WTC11 (cell line): ENCODE measurements at regions not wholly inside any gene's neighbourhood (a gene's known extent, or its start where the extent isn't known, plus 50 kb on each side); places are given as distances from the start of the nearest gene placed in this dataset.

Experiments
- ATAC-seq: fragments of 200-7000 bp; cut with Tn5 transposase; 2 replicates; pipeline ENCODE4 v1.10.0; 2021; ENCODE audit warnings: mild to moderate bottlenecking, moderate library complexity
- CTCF ChIA-PET: fragments of 300-600 bp; sonication (Branson Sonifier 250); formaldehyde crosslinking; loops from one replicate; lab custom pipeline; 2021; ENCODE audit warnings: antibody characterized with exemption; lab: Charles Lee
- POLR2A ChIA-PET: fragments of 350-600 bp; sonication (Branson Sonifier 250); formaldehyde crosslinking; loops from one replicate; lab custom pipeline; 2021; ENCODE audit warnings: antibody characterized with exemption; lab: Charles Lee
- DNase-seq: peaks from one replicate; pipeline ENCODE4 v3.0.0; 2021; ENCODE audit warnings: low spot score
- H3K27ac Mint-ChIP-seq: 2 replicates; pipeline ENCODE4 v1.8.0; 2021; ENCODE audit warnings: mixed read lengths
- H3K27me3 Mint-ChIP-seq: 2 replicates; pipeline ENCODE4 v1.8.0; 2021; ENCODE audit warnings: low read depth, mild to moderate bottlenecking, moderate library complexity, mixed read lengths
- H3K36me3 Mint-ChIP-seq: 2 replicates; pipeline ENCODE4 v1.8.0; 2021; ENCODE audit warnings: mixed read lengths
- H3K4me1 Mint-ChIP-seq: 2 replicates; pipeline ENCODE4 v1.8.0; 2022; ENCODE audit warnings: mixed read lengths
- H3K4me3 Mint-ChIP-seq: 2 replicates; pipeline ENCODE4 v1.8.0; 2021; ENCODE audit warnings: mild to moderate bottlenecking, moderate library complexity, mixed read lengths
- H3K9me3 Mint-ChIP-seq: 2 replicates; pipeline ENCODE4 v1.8.0; 2021; ENCODE audit warnings: mixed read lengths
- ATF2 ChIP-seq: sonication (generic); formaldehyde crosslinking; IDR thresholded peaks from 2 replicates; pipeline ENCODE4 v1.8.1; 2022; ENCODE audit warnings: low read depth, missing genetic modification reagents, borderline replicate concordance
- CBFB ChIP-seq: sonication (generic); formaldehyde crosslinking; IDR thresholded peaks from 2 replicates; pipeline ENCODE4 v1.8.1; 2022; ENCODE audit warnings: mild to moderate bottlenecking, low read depth, missing genetic modification reagents
- E2F1 ChIP-seq: sonication (generic); formaldehyde crosslinking; IDR thresholded peaks from 2 replicates; pipeline ENCODE4 v1.8.0; 2022; ENCODE audit warnings: mild to moderate bottlenecking, missing genetic modification reagents
- E2F5 ChIP-seq: sonication (generic); formaldehyde crosslinking; IDR thresholded peaks from 2 replicates; pipeline ENCODE4 v1.8.1; 2022; ENCODE audit warnings: mild to moderate bottlenecking, moderate library complexity, missing genetic modification reagents
- GRHL2 ChIP-seq: fragments of 250-450 bp; sonication (Bioruptor Pico); IDR thresholded peaks from 2 replicates; pipeline ENCODE4 v1.8.0; 2022; ENCODE audit warnings: mild to moderate bottlenecking, moderate library complexity; ENCODE audit not compliant: insufficient replicate concordance, severe bottlenecking
- HMGXB4 ChIP-seq: sonication (generic); formaldehyde crosslinking; IDR thresholded peaks from 2 replicates; pipeline ENCODE4 v1.8.1; 2023; ENCODE audit warnings: mild to moderate bottlenecking, moderate library complexity, missing genetic modification reagents
- NR1H2 ChIP-seq: sonication (generic); formaldehyde crosslinking; IDR thresholded peaks from 2 replicates; pipeline ENCODE4 v1.9.0; 2021; ENCODE audit warnings: mild to moderate bottlenecking, moderate library complexity, missing genetic modification reagents
- PREB ChIP-seq: sonication (generic); formaldehyde crosslinking; IDR thresholded peaks from 2 replicates; pipeline ENCODE4 v1.8.1; 2022; ENCODE audit warnings: mild to moderate bottlenecking, missing genetic modification reagents, moderate library complexity, borderline replicate concordance
- RELA ChIP-seq: sonication (generic); formaldehyde crosslinking; IDR thresholded peaks from 2 replicates; pipeline ENCODE4 v1.8.1; 2022; ENCODE audit warnings: missing genetic modification reagents, mild to moderate bottlenecking, borderline replicate concordance
- RORB ChIP-seq: fragments of 250-450 bp; sonication (Bioruptor Pico); IDR thresholded peaks from 2 replicates; pipeline ENCODE4 v1.9.0; 2021; ENCODE audit warnings: mild to moderate bottlenecking
- TEAD4 ChIP-seq: sonication (generic); formaldehyde crosslinking; IDR thresholded peaks from 2 replicates; pipeline ENCODE4 v1.8.0; 2022; ENCODE audit warnings: mild to moderate bottlenecking, missing genetic modification reagents
- ZBTB43 ChIP-seq: sonication (generic); formaldehyde crosslinking; IDR thresholded peaks from 2 replicates; pipeline ENCODE4 v1.8.1; 2023; ENCODE audit warnings: mild to moderate bottlenecking, missing genetic modification reagents
- ZNF219 ChIP-seq: sonication (generic); formaldehyde crosslinking; IDR thresholded peaks from 2 replicates; pipeline ENCODE4 v1.8.0; 2023; ENCODE audit warnings: missing genetic modification reagents, mild to moderate bottlenecking, borderline replicate concordance
- ZNF671 ChIP-seq: fragments of 250-450 bp; sonication (Bioruptor Pico); IDR thresholded peaks from 2 replicates; pipeline ENCODE4 v1.8.0; 2021; ENCODE audit warnings: mild to moderate bottlenecking

GRCh38 chr9:85397005-85397404, 344.7 kb downstream of the AGTPBP1 start (continued):
- TF ChIP-seq ZNF671 (CRISPR knock-in tag), result no peak
- no peak for TF ChIP-seq GRHL2
- no peak for TF ChIP-seq E2F1 (CRISPR knock-in tag)
- no peak for TF ChIP-seq NR1H2 (CRISPR knock-in tag)
- no peak for TF ChIP-seq HMGXB4
- no peak for TF ChIP-seq TEAD4 (CRISPR knock-in tag)

GRCh38 chr9:85392260-85392659, 349.5 kb downstream of the AGTPBP1 start:
- TF ChIP-seq RELA (CRISPR knock-in tag), result no peak
- Mint-ChIP-seq H3K27ac (no peak overlapping the region), H3K27me3 (no peaks in the 10 kb centered on the region; the same call in 1 of the 2 replicates), H3K4me3 (no peak overlapping the region), H3K4me1 (peaks cover 20% of the 10 kb centered on the region), H3K36me3 (no peaks in the 10 kb centered on the region), H3K9me3 (peaks cover 14% of the 10 kb centered on the region)
- ChIA-PET POLR2A (no interaction called here), CTCF (interaction anchor here (2.1 kb wide), 1 partner anchor 33 kb away, joined by 8 read pairs; no protein-coding TSS in a partner anchor)
- no peak for DNase-seq
- ATAC-seq, result no peak

GRCh38 chr9:85377731-85378289, 363.9 kb downstream of the AGTPBP1 start:
- Mint-ChIP-seq H3K27me3 (no peaks in the 10 kb centered on the region), H3K36me3 (no peaks in the 10 kb centered on the region), H3K4me3 (no peak overlapping the region), H3K9me3 (no peaks in the 10 kb centered on the region), H3K27ac (no peak overlapping the region), H3K4me1 (no peaks in the 10 kb centered on the region)
- ATAC-seq (no peak), DNase-seq (no peak)
- CTCF ChIA-PET, result no interaction called here
- no peak for TF ChIP-seq ZNF671 (CRISPR knock-in tag)
- no peak for TF ChIP-seq PREB (CRISPR knock-in tag)
- POLR2A ChIA-PET, result no interaction called here

GRCh38 chr9:85368781-85369180, 373.0 kb downstream of the AGTPBP1 start:
- ATAC-seq, result no peak
- H3K4me1 Mint-ChIP-seq, result no peaks in the 10 kb centered on the region
- no peaks in the 10 kb centered on the region for H3K27me3 Mint-ChIP-seq
- ChIA-PET POLR2A (no interaction called here), CTCF (no interaction called here)
- no peak overlapping the region for H3K27ac Mint-ChIP-seq
- peaks cover 20% of the 10 kb centered on the region for H3K9me3 Mint-ChIP-seq
- H3K36me3 Mint-ChIP-seq, result no peaks in the 10 kb centered on the region
- TF ChIP-seq RORB, result no peak
- TF ChIP-seq ZNF219 (CRISPR knock-in tag), result no peak
- no peak for TF ChIP-seq E2F5
- TF ChIP-seq, all 79 proteins: peak for 0
- no peak for DNase-seq
- no peak overlapping the region for H3K4me3 Mint-ChIP-seq

GRCh38 chr9:85359161-85359560, 382.6 kb downstream of the AGTPBP1 start:
- ATAC-seq (no peak), DNase-seq (no peak)
- Mint-ChIP-seq H3K27ac (no peak overlapping the region), H3K9me3 (peaks cover 44% of the 10 kb centered on the region), H3K36me3 (peaks cover 25% of the 10 kb centered on the region), H3K4me1 (peaks cover 7% of the 10 kb centered on the region), H3K27me3 (no peaks in the 10 kb centered on the region), H3K4me3 (no peak overlapping the region)
- ChIA-PET CTCF (no interaction called here), POLR2A (no interaction called here)
- TF ChIP-seq ATF2 (CRISPR knock-in tag), result no peak
- TF ChIP-seq CBFB (CRISPR knock-in tag), result no peak
- no peak for TF ChIP-seq ZBTB43
- TF ChIP-seq HMGXB4, result no peak
